ENCODE measurements at regions not wholly inside any gene's neighbourhood (a gene's known extent, or its start where the extent isn't known, plus 50 kb on each side); places are given as distances from the start of the nearest gene placed in this dataset.
"Not testable (repeated sequence)": the region's sequence is repeated elsewhere in the genome, so short reads cannot be mapped to it uniquely, and the experiment has no call there.

GRCh38 chr1:95660736-95661135, 426.7 kb downstream of the RWDD3 start:
- in situ Hi-C loops (cut with MboI), result no loop called here

GRCh38 chr1:95663530-95663929, 429.5 kb downstream of the RWDD3 start:
- H3K79me2 ChIP-seq (ENCODE audit: insufficient read depth); H4K20me1 ChIP-seq (ENCODE audit: insufficient read depth); H2AFZ ChIP-seq; H3K9ac ChIP-seq; H3K9me3 ChIP-seq (ENCODE audit: low read depth); H3K4me2 ChIP-seq (ENCODE audit: unreplicated experiment); H3K4me1 ChIP-seq (ENCODE audit: insufficient read depth); H3K27ac ChIP-seq; H3F3A ChIP-seq (ENCODE audit: insufficient read depth); H3K9me2 ChIP-seq (ENCODE audit: insufficient read depth); in situ Hi-C loops (cut with MboI); H3K27me3 ChIP-seq (replicated peaks; ENCODE audit: insufficient read depth); DNase-seq; H3K4me3 ChIP-seq; H3K36me3 ChIP-seq (ENCODE audit: low read depth): not testable (repeated sequence)
- WGBS, 2 experiments (ENCODE audit: low coverage in 1 of 2, low lambda C conversion rate in 2 of 2, missing lambda C conversion rate in 2 of 2), result 54 to 57% methylated on average over 8 of the region's 8 CpGs

More at GRCh38 chr1:95660736-95661135, 426.7 kb downstream of the RWDD3 start:
- no peaks in the 10 kb centered on the region for H3K36me3 ChIP-seq (ENCODE audit: low read depth)
- H3K4me3 ChIP-seq, result no peak overlapping the region
- H2AFZ ChIP-seq, result no peak overlapping the region
- WGBS, 2 experiments (ENCODE audit: low coverage in 1 of 2, low lambda C conversion rate in 2 of 2, missing lambda C conversion rate in 2 of 2), result 3 to 6% methylated on average over 2 of the region's 2 CpGs
- no peaks in the 10 kb centered on the region for H3K9me3 ChIP-seq (ENCODE audit: low read depth)
- no peak for DNase-seq
- no peaks in the 10 kb centered on the region for H3K9me2 ChIP-seq (ENCODE audit: insufficient read depth)
- no peaks in the 10 kb centered on the region for H3K27me3 ChIP-seq (replicated peaks; ENCODE audit: insufficient read depth)
- H3K4me1 ChIP-seq (ENCODE audit: insufficient read depth), result no peaks in the 10 kb centered on the region
- no peak overlapping the region for H3K27ac ChIP-seq
- no peaks in the 10 kb centered on the region for H3K79me2 ChIP-seq (ENCODE audit: insufficient read depth)
- H3K9ac ChIP-seq, result no peak overlapping the region
- no peaks in the 10 kb centered on the region for H4K20me1 ChIP-seq (ENCODE audit: insufficient read depth)
- H3F3A ChIP-seq (ENCODE audit: insufficient read depth), result no peaks in the 10 kb centered on the region
- TF ChIP-seq EZH2 (IDR thresholded peaks at IDR 0.05; ENCODE audit: insufficient read depth, poor library complexity, severe bottlenecking) (no peak), EZH2phosphoT487 (IDR thresholded peaks at IDR 0.05; ENCODE audit: insufficient read depth, low read depth) (no peak)
- H3K4me2 ChIP-seq (ENCODE audit: unreplicated experiment), result no peak overlapping the region

- H4K20me1 ChIP-seq (ENCODE audit: insufficient read depth), result no peaks in the 10 kb centered on the region
- no peaks in the 10 kb centered on the region for H3K4me1 ChIP-seq (ENCODE audit: insufficient read depth)
- no peaks in the 10 kb centered on the region for H3K36me3 ChIP-seq (ENCODE audit: low read depth)
- WGBS, 2 experiments (ENCODE audit: low coverage in 1 of 2, low lambda C conversion rate in 2 of 2, missing lambda C conversion rate in 2 of 2), result 16 to 19% methylated on average over 3 of the region's 3 CpGs
- H3K9me3 ChIP-seq (ENCODE audit: low read depth), result no peaks in the 10 kb centered on the region
- H3K27ac ChIP-seq, result no peak overlapping the region
- DNase-seq, result no peak
- H3K4me2 ChIP-seq (ENCODE audit: unreplicated experiment), result no peak overlapping the region
- no peaks in the 10 kb centered on the region for H3K79me2 ChIP-seq (ENCODE audit: insufficient read depth)
- no peak overlapping the region for H3K9ac ChIP-seq
- no peaks in the 10 kb centered on the region for H3K27me3 ChIP-seq (replicated peaks; ENCODE audit: insufficient read depth)
- no peak for TF ChIP-seq EZH2 (IDR thresholded peaks at IDR 0.05; ENCODE audit: insufficient read depth, poor library complexity, severe bottlenecking)
- TF ChIP-seq EZH2phosphoT487 (IDR thresholded peaks at IDR 0.05; ENCODE audit: insufficient read depth, low read depth), result no peak
- no peaks in the 10 kb centered on the region for H3F3A ChIP-seq (ENCODE audit: insufficient read depth)
- in situ Hi-C loops (cut with MboI), result no loop called here
- H2AFZ ChIP-seq, result no peak overlapping the region
- H3K4me3 ChIP-seq, result no peak overlapping the region
- H3K9me2 ChIP-seq (ENCODE audit: insufficient read depth), result no peaks in the 10 kb centered on the region
These were observed 434.2 kb downstream of the RWDD3 start for GRCh38 chr1:95668165-95668564.

GRCh38 chr1:95669638-95670037, 435.6 kb downstream of the RWDD3 start:
- H3K4me1 ChIP-seq (ENCODE audit: insufficient read depth); H3K27me3 ChIP-seq (replicated peaks; ENCODE audit: insufficient read depth); H3K9ac ChIP-seq; H2AFZ ChIP-seq; H3K27ac ChIP-seq; in situ Hi-C loops (cut with MboI); H3K36me3 ChIP-seq (ENCODE audit: low read depth); H4K20me1 ChIP-seq (ENCODE audit: insufficient read depth); H3F3A ChIP-seq (ENCODE audit: insufficient read depth); DNase-seq; H3K4me3 ChIP-seq; H3K9me2 ChIP-seq (ENCODE audit: insufficient read depth); H3K4me2 ChIP-seq (ENCODE audit: unreplicated experiment); H3K9me3 ChIP-seq (ENCODE audit: low read depth); H3K79me2 ChIP-seq (ENCODE audit: insufficient read depth): not testable (repeated sequence)
- 71% methylated on average over 17 to 22 of the region's 29 CpGs for WGBS, 2 experiments (ENCODE audit: low coverage in 1 of 2, low lambda C conversion rate in 2 of 2, missing lambda C conversion rate in 2 of 2)

GRCh38 chr1:95671098-95671497, 437.1 kb downstream of the RWDD3 start:
- DNase-seq, result no peak
- no peak for TF ChIP-seq EZH2phosphoT487 (IDR thresholded peaks at IDR 0.05; ENCODE audit: insufficient read depth, low read depth)
- TF ChIP-seq EZH2 (IDR thresholded peaks at IDR 0.05; ENCODE audit: insufficient read depth, poor library complexity, severe bottlenecking), result no peak
- H3K4me1 ChIP-seq (ENCODE audit: insufficient read depth), result no peaks in the 10 kb centered on the region
- H3K27ac ChIP-seq, result no peak overlapping the region
- in situ Hi-C loops (cut with MboI), result no loop called here
- H3K4me3 ChIP-seq, result no peak overlapping the region
- no peaks in the 10 kb centered on the region for H3K36me3 ChIP-seq (ENCODE audit: low read depth)
- H3K4me2 ChIP-seq (ENCODE audit: unreplicated experiment), result no peak overlapping the region
- H4K20me1 ChIP-seq (ENCODE audit: insufficient read depth), result no peaks in the 10 kb centered on the region
- no peaks in the 10 kb centered on the region for H3K9me2 ChIP-seq (ENCODE audit: insufficient read depth)
- no peaks in the 10 kb centered on the region for H3K79me2 ChIP-seq (ENCODE audit: insufficient read depth)
- no peak overlapping the region for H2AFZ ChIP-seq
- WGBS, 2 experiments (ENCODE audit: low coverage in 1 of 2, low lambda C conversion rate in 2 of 2, missing lambda C conversion rate in 2 of 2), result 30 to 36% methylated on average over 1 of the region's 1 CpG
- H3K27me3 ChIP-seq (replicated peaks; ENCODE audit: insufficient read depth), result no peaks in the 10 kb centered on the region
- no peaks in the 10 kb centered on the region for H3F3A ChIP-seq (ENCODE audit: insufficient read depth)
- H3K9ac ChIP-seq, result no peak overlapping the region
- no peaks in the 10 kb centered on the region for H3K9me3 ChIP-seq (ENCODE audit: low read depth)
